ENCODE measurements at regions not wholly inside any gene's neighbourhood (a gene's known extent, or its start where the extent isn't known, plus 50 kb on each side); places are given as distances from the start of the nearest gene placed in this dataset.

- TF ChIP-seq CTCF (conservative IDR thresholded peaks at IDR 0.05) (no peak), ZFX (IDR thresholded peaks at IDR 0.05) (no peak)
Measured at GRCh38 chr6:71187141-71187540, 101.5 kb upstream of the OGFRL1 start.
